HG02870 (cell line): ENCODE measurements at regions not wholly inside any gene's neighbourhood (a gene's known extent, or its start where the extent isn't known, plus 50 kb on each side); places are given as distances from the start of the nearest gene placed in this dataset.
A peak's percentile ranks its signal among the peaks of the same experiment; 100 is the strongest.
"Not testable (repeated sequence)": the region's sequence is repeated elsewhere in the genome, so short reads cannot be mapped to it uniquely, and the experiment has no call there.

Experiments
- ATAC-seq: cut with Tn5 transposase; IDR thresholded peaks from one replicate; pipeline ENCODE4 v1.9.1; 2021; ENCODE audit warnings: mild to moderate bottlenecking, moderate library complexity; ENCODE audit not compliant: unreplicated experiment

DNA sequence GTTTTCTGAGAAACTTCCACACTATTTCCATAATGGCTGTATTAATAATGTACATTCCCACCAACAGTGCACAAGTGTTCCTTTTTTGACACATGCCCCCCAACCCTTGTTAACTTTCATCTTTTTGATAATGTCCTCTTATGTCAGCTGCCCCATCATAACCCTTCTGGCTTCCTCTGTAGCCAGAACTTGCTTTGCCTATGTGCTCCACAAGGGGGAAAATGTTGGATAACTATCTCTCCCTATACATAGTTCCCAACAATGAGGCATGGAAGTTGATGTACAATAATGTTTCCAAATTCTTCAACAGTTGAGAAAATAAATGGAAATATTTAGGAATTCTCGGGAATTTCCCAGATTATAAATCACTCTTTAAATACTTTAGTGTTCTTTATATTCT lies 142.9 kb downstream of the ASB9 start:
- no peak for ATAC-seq

DNA sequence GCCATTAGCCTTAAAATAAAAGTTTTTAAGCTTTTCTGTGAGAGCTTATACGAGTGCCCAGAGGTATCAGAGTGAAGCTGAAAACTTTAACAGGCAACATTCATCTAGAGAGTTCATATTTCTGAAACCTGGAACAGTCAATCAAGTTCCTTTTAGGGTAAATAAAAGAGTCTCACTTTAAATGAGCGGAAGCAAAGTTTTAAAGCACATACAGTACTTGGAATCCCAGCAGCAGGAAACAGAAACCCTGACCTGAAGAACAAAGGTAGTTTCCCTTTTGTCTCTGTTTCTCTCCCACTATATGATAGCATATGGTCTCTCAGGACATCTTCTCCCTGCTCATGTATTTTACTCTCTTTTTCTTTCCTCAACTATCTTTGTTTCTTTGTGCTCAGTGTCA lies 153.0 kb downstream of the ASB9 start:
- no peak for ATAC-seq

GRCh38 chrX:15114743-15115566 lies 154.9 kb downstream of the ASB9 start:
- no peak for ATAC-seq

DNA sequence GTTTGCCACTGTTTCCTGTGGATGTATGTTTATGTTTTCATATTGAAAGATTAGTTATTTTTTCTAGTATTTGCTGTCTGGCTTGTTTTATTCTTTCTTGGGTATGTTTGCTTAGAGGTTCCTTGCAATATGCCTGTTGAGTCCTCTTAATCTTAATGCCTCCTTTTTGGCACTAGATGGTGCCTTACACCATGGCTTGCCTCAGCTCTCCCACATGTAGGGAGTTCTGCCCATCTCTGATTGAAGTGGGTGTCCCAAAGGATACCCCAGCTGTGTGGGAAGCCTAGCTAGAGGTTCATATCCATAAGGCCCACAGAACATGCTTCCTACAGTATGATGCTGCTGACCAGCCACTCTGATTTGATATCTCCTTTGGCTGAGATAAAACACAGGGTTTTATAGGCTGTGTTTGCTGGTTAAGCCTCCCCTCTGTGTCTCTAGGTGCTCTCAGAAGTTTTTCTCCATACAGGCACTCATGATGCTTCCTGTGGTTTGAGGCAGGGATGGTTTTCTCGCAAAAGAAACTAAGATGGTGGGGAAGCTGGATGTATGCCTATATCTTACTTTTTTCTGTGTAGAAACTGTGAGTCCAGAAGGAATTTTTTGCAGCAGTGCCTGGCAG lies 162.4 kb downstream of the ASB9 start:
- ATAC-seq, result no peak

DNA sequence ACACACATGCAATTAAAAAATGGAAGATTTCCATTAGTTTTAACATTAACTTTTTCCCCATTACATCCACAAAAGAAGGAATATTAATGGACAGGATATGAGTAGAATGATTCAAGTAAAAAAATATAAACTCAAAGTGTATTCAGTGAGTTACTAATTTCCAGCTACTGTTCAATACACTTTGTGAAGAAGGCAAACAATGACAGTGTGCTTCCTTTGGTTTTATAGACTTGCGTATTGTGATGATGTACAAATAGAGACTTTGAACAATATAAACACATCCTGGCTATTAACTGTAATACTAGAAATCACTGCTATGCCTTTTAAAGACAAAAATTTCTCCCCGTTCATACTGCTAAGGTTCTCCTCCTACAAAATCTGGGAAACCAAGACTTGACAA lies 171.4 kb downstream of the ASB9 start:
- no peak for ATAC-seq

GRCh38 chrX:15087747-15088146 lies 182.1 kb downstream of the ASB9 start:
- ATAC-seq, result no peak

DNA sequence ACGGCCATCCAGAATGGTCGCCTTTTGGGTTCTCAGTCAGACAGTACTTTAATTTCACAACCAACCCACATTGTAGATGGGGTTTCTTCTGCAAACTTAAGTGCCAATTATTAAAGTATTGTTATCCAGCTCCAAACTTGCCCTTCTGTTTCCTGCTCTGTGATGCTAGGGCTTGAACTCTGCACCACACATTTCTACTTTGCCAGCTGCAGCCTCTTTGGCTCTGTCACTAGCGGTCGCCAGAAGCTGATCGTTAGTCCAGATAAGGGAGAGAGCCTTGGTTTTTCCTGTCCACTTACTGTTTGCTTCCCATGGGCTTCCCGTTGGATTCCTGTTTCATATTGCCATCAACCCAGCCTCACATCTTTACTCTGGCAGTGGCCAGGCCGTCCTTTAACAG lies 196.6 kb downstream of the ASB9 start:
- no peak for ATAC-seq

DNA sequence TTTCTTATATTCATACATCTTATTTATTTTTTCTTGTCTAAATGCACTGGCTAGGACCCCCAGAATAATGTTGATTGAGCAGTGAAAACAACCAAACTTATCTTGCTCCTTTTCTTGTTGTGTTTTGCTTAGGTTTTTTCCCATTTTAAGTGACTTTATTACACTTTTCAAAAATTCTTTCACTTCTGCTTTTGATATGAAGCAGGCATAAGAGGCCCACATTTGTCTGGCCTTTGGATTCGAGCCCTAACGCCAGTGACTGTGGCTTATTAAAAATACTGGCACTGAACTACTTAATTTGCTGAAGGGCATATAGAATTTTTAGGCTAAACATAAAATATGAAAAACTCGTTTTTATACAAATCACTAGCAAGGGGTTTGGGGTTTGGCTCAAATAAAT lies 197.0 kb downstream of the ASB9 start:
- no peak for ATAC-seq

GRCh38 chrX:15072259-15072658 lies 197.6 kb downstream of the ASB9 start:
- no peak for ATAC-seq

- no peak for ATAC-seq
Observed at GRCh38 chrX:15059474-15059873, 186.3 kb downstream of the MOSPD2 start.

- no peak for ATAC-seq
Observed at GRCh38 chrX:15056044-15056443, 182.8 kb downstream of the MOSPD2 start.

DNA sequence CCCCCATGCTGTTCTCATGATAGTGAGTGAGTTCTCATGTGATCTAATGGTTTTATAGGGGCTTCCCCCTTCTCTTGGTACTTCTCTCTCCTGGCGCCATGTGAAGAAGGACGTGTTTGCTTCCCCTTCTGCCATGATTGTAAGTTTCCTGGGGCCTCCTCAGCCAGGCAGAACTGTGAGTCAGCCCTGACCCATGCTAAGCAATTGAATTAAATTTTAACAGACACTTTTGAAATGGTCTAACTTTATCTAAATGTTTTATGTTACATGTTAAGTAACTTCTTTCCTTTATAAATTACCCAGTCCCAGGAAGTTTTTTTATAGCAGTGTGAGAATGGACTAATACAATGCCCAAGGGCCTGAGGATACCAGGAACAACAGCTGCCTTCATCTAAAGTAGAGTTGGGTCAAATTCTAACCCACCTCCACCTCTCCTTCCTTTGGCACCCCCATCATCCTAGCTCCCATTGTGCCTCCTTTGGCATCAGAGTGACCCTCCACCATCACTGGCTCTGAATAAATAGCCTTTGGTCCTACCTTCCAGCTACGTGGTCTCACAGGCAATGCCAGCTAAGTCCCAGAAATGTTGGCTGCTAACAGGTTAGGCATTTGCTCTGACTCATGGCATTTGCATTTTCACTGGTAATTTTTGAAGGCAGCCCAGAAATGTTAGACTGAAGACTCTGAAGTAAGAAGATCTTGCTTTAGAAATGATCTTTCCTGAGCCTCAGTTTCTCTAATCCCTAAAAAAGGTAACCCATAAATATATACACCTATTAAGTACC lies 182.1 kb downstream of the MOSPD2 start:
- ATAC-seq, result no peak

DNA sequence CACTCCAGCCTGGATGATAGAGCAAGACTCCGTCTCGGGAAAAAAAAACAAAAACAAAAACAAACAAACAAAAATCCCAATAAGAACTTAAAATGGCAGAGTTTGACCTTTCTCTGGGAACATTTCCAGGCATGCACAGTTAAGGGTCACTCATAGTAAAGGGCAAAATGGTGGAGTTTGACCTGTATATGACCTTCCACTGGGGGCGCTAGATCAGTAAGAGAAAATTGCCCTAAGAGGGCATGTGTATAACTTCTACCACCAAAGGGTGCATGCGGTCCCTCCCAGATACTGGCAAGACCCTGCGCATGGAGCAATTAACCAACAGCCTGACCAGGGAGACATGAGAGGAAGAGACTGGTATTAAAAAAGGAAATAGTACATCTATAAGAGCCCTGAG lies 177.2 kb downstream of the MOSPD2 start:
- ATAC-seq, result no peak

DNA sequence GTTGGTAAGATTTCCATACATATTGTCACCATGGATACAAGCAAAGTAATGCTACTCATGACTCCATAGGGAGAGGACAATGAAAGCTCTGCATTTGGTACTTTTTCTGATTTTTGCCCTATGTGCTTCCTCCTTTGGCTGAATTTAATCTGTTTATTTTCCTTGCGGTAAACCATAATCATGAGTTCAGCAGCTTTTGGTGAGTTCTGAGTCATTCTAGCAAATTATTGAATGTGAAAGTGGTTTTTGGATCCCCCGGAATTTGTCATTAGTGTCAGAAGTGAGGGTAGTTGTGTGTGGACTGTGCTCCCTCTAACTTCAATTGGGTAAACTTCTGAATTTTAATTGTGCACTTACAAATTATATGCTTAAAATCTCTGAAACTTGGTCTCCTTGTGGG lies 170.3 kb downstream of the MOSPD2 start:
- ATAC-seq, result peak; percentile 78

DNA sequence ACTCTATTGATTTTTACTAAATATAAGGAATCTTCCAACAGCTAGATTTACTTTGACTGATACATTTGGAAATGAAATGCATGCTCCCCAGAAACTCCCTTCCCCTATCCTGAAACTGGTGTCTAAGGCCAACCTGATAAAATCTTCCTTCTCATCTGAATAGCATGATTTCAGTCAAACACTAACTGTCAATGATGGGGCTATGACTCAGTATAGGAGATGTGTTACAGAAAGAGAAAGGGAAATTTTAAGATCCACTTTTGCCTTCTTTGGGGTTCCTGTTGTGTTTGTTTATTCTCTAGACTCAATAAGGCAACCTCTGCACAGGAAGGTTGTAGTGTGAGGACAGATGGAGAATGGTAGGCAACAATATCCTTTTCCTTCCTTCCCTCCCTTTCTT lies 160.7 kb downstream of the MOSPD2 start:
- no peak for ATAC-seq

- no peak for ATAC-seq
Observed at GRCh38 chrX:15017491-15017890, 144.3 kb downstream of the MOSPD2 start.

GRCh38 chrX:15016051-15016450 lies 142.8 kb downstream of the MOSPD2 start:
- no peak for ATAC-seq

DNA sequence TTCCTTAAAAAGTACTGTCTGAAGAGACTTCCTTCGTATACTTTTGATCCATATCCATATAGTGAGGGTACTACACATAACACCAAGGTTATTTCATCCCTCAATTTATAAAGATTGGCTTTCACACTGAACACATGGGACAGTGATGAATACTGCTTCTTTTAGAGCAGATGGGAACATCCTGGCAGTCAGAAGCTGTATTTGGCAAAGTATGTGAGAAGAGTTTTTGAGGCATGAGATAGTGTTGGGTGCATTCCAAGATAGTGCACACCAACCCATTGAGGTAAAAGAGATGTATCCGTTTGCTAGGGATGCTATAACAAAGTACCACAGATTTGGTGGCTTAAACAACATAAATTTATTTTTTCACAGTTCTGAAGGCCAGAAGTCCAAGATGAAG lies 141.1 kb downstream of the MOSPD2 start:
- ATAC-seq, result no peak

GRCh38 chrX:15013461-15013860 lies 140.2 kb downstream of the MOSPD2 start:
- ATAC-seq, result no peak

GRCh38 chrX:14997271-14997670 lies 124.0 kb downstream of the MOSPD2 start:
- no peak for ATAC-seq

GRCh38 chrX:14984425-14984824 lies 111.2 kb downstream of the MOSPD2 start:
- ATAC-seq, result not testable (repeated sequence)
